Neuronal stem cell (in vitro differentiated cells): ENCODE measurements at regions not wholly inside any gene's neighbourhood (a gene's known extent, or its start where the extent isn't known, plus 50 kb on each side); places are given as distances from the start of the nearest gene placed in this dataset.
"Not testable (repeated sequence)": the region's sequence is repeated elsewhere in the genome, so short reads cannot be mapped to it uniquely, and the experiment has no call there.

ENCODE experiments used
- DNase-seq: peaks from one replicate; pipeline ENCODE4 v3.0.0-alpha.2; 2013; ENCODE audit warnings: low spot score
- H2AFZ ChIP-seq: one replicate; pipeline ENCODE4 v1.6.1; 2013; ENCODE audit warnings: mild to moderate bottlenecking, low read length, inconsistent platforms
- H2AK5ac ChIP-seq: 2 replicates; pipeline ENCODE4 v1.6.1; 2013; ENCODE audit warnings: low read depth, mild to moderate bottlenecking, inconsistent platforms, low read length, moderate library complexity, mixed read lengths
- H2BK120ac ChIP-seq: 2 replicates; pipeline ENCODE4 v1.6.1; 2013; ENCODE audit warnings: low read depth, mild to moderate bottlenecking, inconsistent platforms, low read length, moderate library complexity, mixed read lengths
- H2BK12ac ChIP-seq: one replicate; pipeline ENCODE4 v1.6.1; 2013; ENCODE audit warnings: low read length, inconsistent platforms
- H2BK15ac ChIP-seq: 2 replicates; pipeline ENCODE4 v1.6.1; 2013; ENCODE audit warnings: mild to moderate bottlenecking, low read length, inconsistent platforms, mixed read lengths
- H2BK5ac ChIP-seq: one replicate; pipeline ENCODE4 v1.6.1; 2013; ENCODE audit warnings: inconsistent platforms, mild to moderate bottlenecking, low read length, moderate library complexity
- H3K14ac ChIP-seq: one replicate; pipeline ENCODE4 v1.6.1; 2013; ENCODE audit warnings: low read length, inconsistent platforms
- H3K18ac ChIP-seq: 2 replicates; pipeline ENCODE4 v1.6.1; 2013; ENCODE audit warnings: low read length, inconsistent platforms
- H3K23ac ChIP-seq: 2 replicates; pipeline ENCODE4 v1.6.1; 2013; ENCODE audit warnings: low read depth, mild to moderate bottlenecking, mixed read lengths, low read length, inconsistent platforms; ENCODE audit not compliant: poor library complexity
- H3K27ac ChIP-seq: replicated peaks from 3 replicates; pipeline ENCODE4 v1.5.1; 2013; ENCODE audit warnings: low read length, inconsistent platforms
- H3K27me3 ChIP-seq, 3 experiments: 2 replicates each; pipeline ENCODE4 v1.6.1; 2013; ENCODE audit warnings: low read length in 3 of 3, mild to moderate bottlenecking in 2 of 3, inconsistent platforms in 1 of 3, low read depth in 1 of 3, mixed read lengths in 1 of 3, moderate library complexity in 1 of 3; ENCODE audit not compliant: control insufficient read depth in 3 of 3, insufficient read depth in 3 of 3
- H3K36me3 ChIP-seq, 2 donors: replicated peaks in 1 of 2; 2 replicates each; pipeline ENCODE4 v1.6.1; 2013; ENCODE audit warnings: low read length in 2 of 2; ENCODE audit not compliant: control insufficient read depth in 2 of 2, insufficient read depth in 2 of 2
- H3K4ac ChIP-seq: 2 replicates; pipeline ENCODE4 v1.6.1; 2013; ENCODE audit warnings: inconsistent platforms, mild to moderate bottlenecking, low read length, moderate library complexity
- H3K4me1 ChIP-seq, 2 donors: 1 replicate in 1 of 2; 2 replicates in 1 of 2; pipeline ENCODE4 v1.6.1; 2013; ENCODE audit warnings: low read length in 2 of 2, low read depth in 1 of 2; ENCODE audit not compliant: control insufficient read depth in 2 of 2, insufficient read depth in 1 of 2
- H3K4me2 ChIP-seq: one replicate; pipeline ENCODE4 v1.6.1; 2013; ENCODE audit warnings: mild to moderate bottlenecking, low read length, inconsistent platforms; ENCODE audit not compliant: insufficient read depth, poor library complexity, severe bottlenecking
- H3K4me3 ChIP-seq, 2 donors: 2 replicates each; pipeline ENCODE4 v1.5.1; 2013; ENCODE audit warnings: low read length in 2 of 2, mild to moderate bottlenecking in 2 of 2, inconsistent platforms in 1 of 2, moderate library complexity in 1 of 2
- H3K79me1 ChIP-seq: one replicate; pipeline ENCODE4 v1.6.1; 2013; ENCODE audit warnings: low read depth, mild to moderate bottlenecking, inconsistent platforms, low read length, moderate library complexity
- H3K9ac ChIP-seq: one replicate; pipeline ENCODE4 v1.6.1; 2013; ENCODE audit warnings: mild to moderate bottlenecking, low read depth, low read length, inconsistent platforms; ENCODE audit not compliant: poor library complexity
- H3K9me3 ChIP-seq, 2 donors: replicated peaks in 1 of 2; 2 replicates each; pipeline versions ENCODE3 to v1.6.1; 2013; ENCODE audit warnings: low read length in 2 of 2, mild to moderate bottlenecking in 2 of 2, inconsistent platforms in 1 of 2, low read depth in 1 of 2, mixed read lengths in 1 of 2, moderate library complexity in 1 of 2; ENCODE audit not compliant: control insufficient read depth in 2 of 2, insufficient read depth in 1 of 2
- H4K8ac ChIP-seq: one replicate; pipeline ENCODE4 v1.6.1; 2013; ENCODE audit warnings: low read depth, mild to moderate bottlenecking, inconsistent platforms, low read length, moderate library complexity
- H4K91ac ChIP-seq: one replicate; pipeline ENCODE4 v1.6.1; 2013; ENCODE audit warnings: low read length, low read depth, mild to moderate bottlenecking, inconsistent platforms; ENCODE audit not compliant: poor library complexity
- WGBS, 2 donors: extraction: QIAGEN DNeasy Blood & Tissue Kit; methylation state at CpG; one replicate each; pipeline ENCODE4 v1.1.7; 2013; ENCODE audit warnings: missing lambda C conversion rate in 2 of 2, mixed read lengths in 1 of 2; ENCODE audit not compliant: insufficient read length in 2 of 2, insufficient replicate concordance in 1 of 2; ENCODE audit errors: extremely low coverage in 2 of 2; 5-methylcytosine and 5-hydroxymethylcytosine counted together

DNA sequence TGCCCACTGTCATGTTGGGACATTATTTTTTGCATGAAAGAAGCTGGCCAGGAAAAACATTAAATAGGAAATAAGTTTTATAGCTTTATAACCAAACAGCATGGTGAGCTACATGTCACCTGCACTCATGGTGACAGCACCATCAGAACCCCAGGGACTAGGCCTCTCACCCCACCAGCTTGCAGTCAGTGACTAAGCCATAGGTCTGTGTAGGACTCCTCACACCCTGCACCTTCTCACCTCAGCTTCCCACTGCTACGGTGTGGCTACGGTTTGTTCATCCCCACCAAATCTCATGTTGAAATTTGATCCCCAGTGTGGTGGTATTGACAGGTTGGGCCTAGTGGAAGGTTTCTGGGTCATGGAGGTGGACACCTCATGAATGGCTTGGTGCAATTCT is 161.3 kb upstream of the VIPR2 start:
- Histone ChIP-seq H2BK12ac (no peak overlapping the region), H3K23ac (no peak overlapping the region), H4K8ac (no peak overlapping the region), H3K4me3 (no peak overlapping the region), H3K79me1 (no peaks in the 10 kb centered on the region), H3K27me3 (no peaks in the 10 kb centered on the region), H3K18ac (no peak overlapping the region), H2BK5ac (no peak overlapping the region), H2BK120ac (no peak overlapping the region), H3K36me3 (no peaks in the 10 kb centered on the region), H2AFZ (no peak overlapping the region), H3K9me3 (peaks cover 2 to 3% of the 10 kb centered on the region in 2 donors), H3K9ac (no peak overlapping the region), H2BK15ac (no peak overlapping the region), H3K4me2 (no peak overlapping the region), H2AK5ac (no peak overlapping the region), H3K27ac (no peak overlapping the region), H3K4me1 (no peaks in the 10 kb centered on the region), H3K4ac (no peak overlapping the region), H4K91ac (no peak overlapping the region), H3K14ac (no peak overlapping the region)
- DNase-seq: no peak
- WGBS, 2 donors: no CpG with 5 or more reads among the region's 2 CpGs

DNA sequence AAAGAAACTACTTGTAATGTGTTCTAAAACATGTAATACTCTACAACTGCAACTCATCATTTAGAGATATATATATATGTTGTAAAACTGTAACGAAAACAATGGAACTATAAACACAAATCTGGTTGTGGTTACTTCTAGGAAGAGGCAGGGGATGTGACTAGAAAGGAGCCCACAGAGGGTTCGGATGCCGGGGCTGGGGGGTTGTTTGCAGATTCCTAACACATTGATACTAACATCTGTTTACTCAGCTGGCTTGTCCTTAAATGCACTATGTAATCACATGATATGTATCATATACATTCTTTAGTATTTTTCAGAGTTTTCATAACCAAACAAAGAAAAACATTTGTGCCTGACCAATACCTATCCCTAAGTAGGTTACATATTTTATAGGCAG is 160.5 kb upstream of the VIPR2 start:
- H3K18ac ChIP-seq, H3K14ac ChIP-seq, H3K4me3 ChIP-seq, H4K91ac ChIP-seq, H2AK5ac ChIP-seq, H2BK120ac ChIP-seq, H3K36me3 ChIP-seq, H3K4me2 ChIP-seq, H2BK5ac ChIP-seq, H3K27ac ChIP-seq, H2BK15ac ChIP-seq, H3K9ac ChIP-seq, H2AFZ ChIP-seq, H3K4me1 ChIP-seq, H3K23ac ChIP-seq, H3K4ac ChIP-seq, H2BK12ac ChIP-seq, H3K27me3 ChIP-seq, DNase-seq, H3K9me3 ChIP-seq, H4K8ac ChIP-seq, H3K79me1 ChIP-seq: not testable (repeated sequence)
- no CpG with 5 or more reads among the region's 3 CpGs for WGBS, 2 donors

GRCh38 chr7:159303510-159303909 is 158.8 kb upstream of the VIPR2 start:
- not testable (repeated sequence) for H3K9me3 ChIP-seq, H2BK120ac ChIP-seq, DNase-seq, H2AK5ac ChIP-seq, H3K27me3 ChIP-seq, H2BK15ac ChIP-seq, H3K4me1 ChIP-seq, H3K4me2 ChIP-seq, H4K91ac ChIP-seq, H3K4ac ChIP-seq, H3K4me3 ChIP-seq, H3K79me1 ChIP-seq, H2AFZ ChIP-seq, H3K18ac ChIP-seq, H3K14ac ChIP-seq, H3K9ac ChIP-seq, H3K36me3 ChIP-seq, H4K8ac ChIP-seq, H3K27ac ChIP-seq, H3K23ac ChIP-seq, H2BK5ac ChIP-seq, H2BK12ac ChIP-seq
- WGBS, 2 donors: no CpG with 5 or more reads among the region's 2 CpGs

DNA sequence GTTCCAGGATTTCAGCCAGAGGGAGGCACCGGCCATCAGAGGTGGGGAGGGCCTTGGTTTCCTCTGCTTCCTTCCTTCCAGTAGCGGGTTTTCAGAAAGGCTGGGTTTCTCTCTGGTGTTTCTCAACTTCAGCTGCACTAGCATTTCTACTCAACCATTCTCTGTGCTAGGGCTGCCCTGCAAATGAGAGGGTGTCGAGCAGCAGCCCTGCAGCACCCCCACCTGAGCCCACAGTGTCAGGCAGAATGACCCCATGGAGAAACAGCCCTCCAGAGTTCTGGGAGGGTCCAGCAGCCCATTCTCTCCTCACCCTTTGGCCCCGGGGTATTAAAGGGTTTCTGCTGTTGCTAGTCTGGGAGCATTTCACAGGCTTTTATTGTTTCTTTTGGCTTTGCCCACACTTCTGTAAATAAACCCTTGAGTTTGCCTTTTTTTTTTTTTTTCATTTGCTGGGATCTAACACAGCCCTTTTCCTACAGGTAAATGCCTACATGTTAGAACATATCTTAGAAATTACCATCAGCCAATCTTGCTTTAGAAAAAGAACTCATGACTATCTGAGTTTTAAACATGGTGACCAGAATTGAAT is 151.5 kb upstream of the VIPR2 start:
- Histone ChIP-seq H3K27me3 (no peaks in the 10 kb centered on the region), H3K4me3 (peak overlapping the region in 1 of 2 donors; percentile 25), H3K4me1 (no peaks in the 10 kb centered on the region), H3K9ac (no peak overlapping the region), H4K91ac (no peak overlapping the region), H3K27ac (no peak overlapping the region), H3K36me3 (no peaks in the 10 kb centered on the region), H2AFZ (no peak overlapping the region), H2BK15ac (no peak overlapping the region), H2AK5ac (no peak overlapping the region), H4K8ac (no peak overlapping the region), H3K9me3 (peaks cover 0 to 4% of the 10 kb centered on the region in 2 donors), H3K23ac (no peak overlapping the region), H3K18ac (no peak overlapping the region), H3K79me1 (no peaks in the 10 kb centered on the region), H3K4me2 (no peak overlapping the region), H2BK12ac (no peak overlapping the region), H3K4ac (no peak overlapping the region), H2BK5ac (no peak overlapping the region), H2BK120ac (no peak overlapping the region), H3K14ac (no peak overlapping the region)
- DNase-seq: no peak
- WGBS, 2 donors: no CpG with 5 or more reads among the region's 4 CpGs
